ENCODE measurements at regions not wholly inside any gene's neighbourhood (a gene's known extent, or its start where the extent isn't known, plus 50 kb on each side); places are given as distances from the start of the nearest gene placed in this dataset.
"Not testable (repeated sequence)": the region's sequence is repeated elsewhere in the genome, so short reads cannot be mapped to it uniquely, and the experiment has no call there.

DNA sequence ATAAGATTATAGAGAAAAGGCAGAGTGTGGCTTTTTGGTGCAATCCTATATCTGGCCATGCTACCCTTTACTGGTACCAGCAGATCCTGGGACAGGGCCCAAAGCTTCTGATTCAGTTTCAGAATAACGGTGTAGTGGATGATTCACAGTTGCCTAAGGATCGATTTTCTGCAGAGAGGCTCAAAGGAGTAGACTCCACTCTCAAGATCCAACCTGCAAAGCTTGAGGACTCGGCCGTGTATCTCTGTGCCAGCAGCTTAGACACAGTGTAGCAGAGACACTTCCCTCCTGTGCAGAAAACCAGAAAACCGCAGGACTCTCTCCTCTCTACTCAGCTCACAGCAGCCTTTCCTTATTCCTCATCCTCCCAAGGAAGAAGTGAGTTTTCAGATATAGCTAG is 176.3 kb upstream of the PRSS58 start:
- TF ChIP-seq, protein P1, sequence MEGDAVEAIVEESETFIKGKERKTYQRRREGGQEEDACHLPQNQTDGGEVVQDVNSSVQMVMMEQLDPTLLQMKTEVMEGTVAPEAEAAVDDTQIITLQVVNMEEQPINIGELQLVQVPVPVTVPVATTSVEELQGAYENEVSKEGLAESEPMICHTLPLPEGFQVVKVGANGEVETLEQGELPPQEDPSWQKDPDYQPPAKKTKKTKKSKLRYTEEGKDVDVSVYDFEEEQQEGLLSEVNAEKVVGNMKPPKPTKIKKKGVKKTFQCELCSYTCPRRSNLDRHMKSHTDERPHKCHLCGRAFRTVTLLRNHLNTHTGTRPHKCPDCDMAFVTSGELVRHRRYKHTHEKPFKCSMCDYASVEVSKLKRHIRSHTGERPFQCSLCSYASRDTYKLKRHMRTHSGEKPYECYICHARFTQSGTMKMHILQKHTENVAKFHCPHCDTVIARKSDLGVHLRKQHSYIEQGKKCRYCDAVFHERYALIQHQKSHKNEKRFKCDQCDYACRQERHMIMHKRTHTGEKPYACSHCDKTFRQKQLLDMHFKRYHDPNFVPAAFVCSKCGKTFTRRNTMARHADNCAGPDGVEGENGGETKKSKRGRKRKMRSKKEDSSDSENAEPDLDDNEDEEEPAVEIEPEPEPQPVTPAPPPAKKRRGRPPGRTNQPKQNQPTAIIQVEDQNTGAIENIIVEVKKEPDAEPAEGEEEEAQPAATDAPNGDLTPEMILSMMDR (conservative IDR thresholded peaks at IDR 0.05; ENCODE audit: low read depth, low read length) = not testable (repeated sequence)
- TF ChIP-seq EZH2 (IDR thresholded peaks at IDR 0.05; ENCODE audit: borderline replicate concordance, low read depth, low read length, poor library complexity, severe bottlenecking) = not testable (repeated sequence)
